ENCODE measurements at regions not wholly inside any gene's neighbourhood (a gene's known extent, or its start where the extent isn't known, plus 50 kb on each side); places are given as distances from the start of the nearest gene placed in this dataset.
A peak's percentile ranks its signal among the peaks of the same experiment; 100 is the strongest.

GRCh38 chr5:2658881-2659470 lies 92.5 kb downstream of the IRX2 start:
- no peak for DNase-seq (ENCODE audit: low read depth in 4 of 4, low spot score in 2 of 4)

GRCh38 chr5:2658447-2658846 lies 93.0 kb downstream of the IRX2 start:
- no peak for DNase-seq (ENCODE audit: low read depth in 4 of 4, low spot score in 2 of 4)

- DNase-seq (ENCODE audit: low read depth in 4 of 4, low spot score in 2 of 4), result no peak
Measured at GRCh38 chr5:2657151-2657550, 94.3 kb downstream of the IRX2 start.

GRCh38 chr5:2656206-2656605 lies 95.3 kb downstream of the IRX2 start:
- DNase-seq (ENCODE audit: low read depth in 4 of 4, low spot score in 2 of 4), result no peak

GRCh38 chr5:2653991-2654390 lies 97.5 kb downstream of the IRX2 start:
- DNase-seq (ENCODE audit: low read depth in 4 of 4, low spot score in 2 of 4), result no peak

GRCh38 chr5:2651116-2651515 lies 100.4 kb downstream of the IRX2 start:
- DNase-seq (ENCODE audit: low read depth in 4 of 4, low spot score in 2 of 4), result no peak

- DNase-seq (ENCODE audit: low read depth in 4 of 4, low spot score in 2 of 4), result peak in 2 of 4 donors; percentile 28 to 49
Measured at GRCh38 chr5:2642684-2643345, 108.7 kb downstream of the IRX2 start.

GRCh38 chr5:2640717-2641116 lies 110.8 kb downstream of the IRX2 start:
- DNase-seq (ENCODE audit: low read depth in 4 of 4, low spot score in 2 of 4), result no peak

GRCh38 chr5:2639425-2639824 lies 112.1 kb downstream of the IRX2 start:
- no peak for DNase-seq (ENCODE audit: low read depth in 4 of 4, low spot score in 2 of 4)

- no peak for DNase-seq (ENCODE audit: low read depth in 4 of 4, low spot score in 2 of 4)
Measured at GRCh38 chr5:2634399-2635176, 116.9 kb downstream of the IRX2 start.

- no peak for DNase-seq (ENCODE audit: low read depth in 4 of 4, low spot score in 2 of 4)
Measured at GRCh38 chr5:2633992-2634391, 117.5 kb downstream of the IRX2 start.

GRCh38 chr5:2631758-2632157 lies 119.7 kb downstream of the IRX2 start:
- no peak for DNase-seq (ENCODE audit: low read depth in 4 of 4, low spot score in 2 of 4)

- DNase-seq (ENCODE audit: low read depth in 4 of 4, low spot score in 2 of 4), result no peak
Measured at GRCh38 chr5:2629045-2629444, 122.4 kb downstream of the IRX2 start.

- DNase-seq (ENCODE audit: low read depth in 4 of 4, low spot score in 2 of 4), result no peak
Measured at GRCh38 chr5:2627867-2628266, 123.6 kb downstream of the IRX2 start.

GRCh38 chr5:2626572-2626971 lies 124.9 kb downstream of the IRX2 start:
- no peak for DNase-seq (ENCODE audit: low read depth in 4 of 4, low spot score in 2 of 4)

- DNase-seq (ENCODE audit: low read depth in 4 of 4, low spot score in 2 of 4), result no peak
Measured at GRCh38 chr5:2622866-2623265, 128.6 kb downstream of the IRX2 start.

GRCh38 chr5:2621631-2622030 lies 129.8 kb downstream of the IRX2 start:
- DNase-seq (ENCODE audit: low read depth in 4 of 4, low spot score in 2 of 4), result no peak

- DNase-seq (ENCODE audit: low read depth in 4 of 4, low spot score in 2 of 4), result no peak
Measured at GRCh38 chr5:2619216-2619615, 132.3 kb downstream of the IRX2 start.

GRCh38 chr5:2617461-2617860 lies 134.0 kb downstream of the IRX2 start:
- no peak for DNase-seq (ENCODE audit: low read depth in 4 of 4, low spot score in 2 of 4)

GRCh38 chr5:2615917-2616316 lies 135.6 kb downstream of the IRX2 start:
- no peak for DNase-seq (ENCODE audit: low read depth in 4 of 4, low spot score in 2 of 4)

- DNase-seq (ENCODE audit: low read depth in 4 of 4, low spot score in 2 of 4), result no peak
Measured at GRCh38 chr5:2614571-2614970, 136.9 kb downstream of the IRX2 start.

GRCh38 chr5:2611659-2612058 lies 139.8 kb downstream of the IRX2 start:
- no peak for DNase-seq (ENCODE audit: low read depth in 4 of 4, low spot score in 2 of 4)

Data from left renal cortex interstitium (tissue), 4 donors.